ENCODE measurements at regions not wholly inside any gene's neighbourhood (a gene's known extent, or its start where the extent isn't known, plus 50 kb on each side); places are given as distances from the start of the nearest gene placed in this dataset.

DNA sequence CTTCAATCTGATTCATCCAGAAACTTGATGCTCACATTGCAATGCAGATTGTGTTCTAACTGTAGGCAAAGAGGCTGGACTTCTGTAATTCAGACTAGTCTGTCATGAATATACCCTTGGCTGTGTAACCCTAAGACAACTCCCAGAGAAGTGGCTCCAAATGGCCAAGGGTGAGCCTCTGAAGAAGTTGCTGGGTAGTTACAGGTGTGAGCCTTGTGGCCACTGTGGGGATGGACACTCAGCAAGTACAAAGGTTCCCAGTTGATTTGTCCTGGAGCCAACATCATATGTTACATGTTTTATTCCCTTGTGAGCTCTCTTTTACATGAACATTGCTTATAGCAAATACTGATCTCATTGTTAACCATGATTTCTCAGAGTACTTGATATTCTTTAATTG lies 94.8 kb upstream of the KCNJ3 start:
- TF ChIP-seq, protein P1, sequence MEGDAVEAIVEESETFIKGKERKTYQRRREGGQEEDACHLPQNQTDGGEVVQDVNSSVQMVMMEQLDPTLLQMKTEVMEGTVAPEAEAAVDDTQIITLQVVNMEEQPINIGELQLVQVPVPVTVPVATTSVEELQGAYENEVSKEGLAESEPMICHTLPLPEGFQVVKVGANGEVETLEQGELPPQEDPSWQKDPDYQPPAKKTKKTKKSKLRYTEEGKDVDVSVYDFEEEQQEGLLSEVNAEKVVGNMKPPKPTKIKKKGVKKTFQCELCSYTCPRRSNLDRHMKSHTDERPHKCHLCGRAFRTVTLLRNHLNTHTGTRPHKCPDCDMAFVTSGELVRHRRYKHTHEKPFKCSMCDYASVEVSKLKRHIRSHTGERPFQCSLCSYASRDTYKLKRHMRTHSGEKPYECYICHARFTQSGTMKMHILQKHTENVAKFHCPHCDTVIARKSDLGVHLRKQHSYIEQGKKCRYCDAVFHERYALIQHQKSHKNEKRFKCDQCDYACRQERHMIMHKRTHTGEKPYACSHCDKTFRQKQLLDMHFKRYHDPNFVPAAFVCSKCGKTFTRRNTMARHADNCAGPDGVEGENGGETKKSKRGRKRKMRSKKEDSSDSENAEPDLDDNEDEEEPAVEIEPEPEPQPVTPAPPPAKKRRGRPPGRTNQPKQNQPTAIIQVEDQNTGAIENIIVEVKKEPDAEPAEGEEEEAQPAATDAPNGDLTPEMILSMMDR (IDR thresholded peaks at IDR 0.05): no peak
- TF ChIP-seq ZFX (IDR thresholded peaks at IDR 0.05; ENCODE audit: borderline replicate concordance): no peak
